WTC11 (cell line): ENCODE measurements at regions not wholly inside any gene's neighbourhood (a gene's known extent, or its start where the extent isn't known, plus 50 kb on each side); places are given as distances from the start of the nearest gene placed in this dataset.
A peak's percentile ranks its signal among the peaks of the same experiment; 100 is the strongest.

Source experiments
- ATAC-seq: fragments of 200-7000 bp; cut with Tn5 transposase; 2 replicates; pipeline ENCODE4 v1.10.0; 2021; ENCODE audit warnings: mild to moderate bottlenecking, moderate library complexity
- CTCF ChIA-PET: fragments of 300-600 bp; sonication (Branson Sonifier 250); formaldehyde crosslinking; loops from one replicate; lab custom pipeline; 2021; ENCODE audit warnings: antibody characterized with exemption; lab: Charles Lee
- POLR2A ChIA-PET: fragments of 350-600 bp; sonication (Branson Sonifier 250); formaldehyde crosslinking; loops from one replicate; lab custom pipeline; 2021; ENCODE audit warnings: antibody characterized with exemption; lab: Charles Lee
- DNase-seq: peaks from one replicate; pipeline ENCODE4 v3.0.0; 2021; ENCODE audit warnings: low spot score
- H3K27ac Mint-ChIP-seq: 2 replicates; pipeline ENCODE4 v1.8.0; 2021; ENCODE audit warnings: mixed read lengths
- H3K27me3 Mint-ChIP-seq: 2 replicates; pipeline ENCODE4 v1.8.0; 2021; ENCODE audit warnings: low read depth, mild to moderate bottlenecking, moderate library complexity, mixed read lengths
- H3K36me3 Mint-ChIP-seq: 2 replicates; pipeline ENCODE4 v1.8.0; 2021; ENCODE audit warnings: mixed read lengths
- H3K4me1 Mint-ChIP-seq: 2 replicates; pipeline ENCODE4 v1.8.0; 2022; ENCODE audit warnings: mixed read lengths
- H3K4me3 Mint-ChIP-seq: 2 replicates; pipeline ENCODE4 v1.8.0; 2021; ENCODE audit warnings: mild to moderate bottlenecking, moderate library complexity, mixed read lengths
- H3K9me3 Mint-ChIP-seq: 2 replicates; pipeline ENCODE4 v1.8.0; 2021; ENCODE audit warnings: mixed read lengths
- CREB1 ChIP-seq: sonication (generic); formaldehyde crosslinking; IDR thresholded peaks from 2 replicates; pipeline ENCODE4 v1.8.0; 2023; ENCODE audit warnings: mild to moderate bottlenecking, missing genetic modification reagents
- FOXK1 ChIP-seq: sonication (generic); formaldehyde crosslinking; IDR thresholded peaks from 2 replicates; pipeline ENCODE4 v1.8.0; 2022; ENCODE audit warnings: mild to moderate bottlenecking, moderate library complexity, missing genetic modification reagents
- GRHL2 ChIP-seq: fragments of 250-450 bp; sonication (Bioruptor Pico); IDR thresholded peaks from 2 replicates; pipeline ENCODE4 v1.8.0; 2022; ENCODE audit warnings: mild to moderate bottlenecking, moderate library complexity; ENCODE audit not compliant: insufficient replicate concordance, severe bottlenecking
- IRF1 ChIP-seq: sonication (generic); formaldehyde crosslinking; IDR thresholded peaks from 2 replicates; pipeline ENCODE4 v1.8.0; 2023; ENCODE audit warnings: missing genetic modification reagents
- JUN ChIP-seq: sonication (generic); formaldehyde crosslinking; IDR thresholded peaks from 2 replicates; pipeline ENCODE4 v1.8.0; 2023; ENCODE audit warnings: mild to moderate bottlenecking, missing genetic modification reagents
- SMAD4 ChIP-seq: sonication (generic); formaldehyde crosslinking; IDR thresholded peaks from 2 replicates; pipeline ENCODE4 v1.8.0; 2022; ENCODE audit warnings: mild to moderate bottlenecking, missing genetic modification reagents
- TCF7 ChIP-seq: sonication (generic); formaldehyde crosslinking; IDR thresholded peaks from 2 replicates; pipeline ENCODE4 v1.8.0; 2022; ENCODE audit warnings: mild to moderate bottlenecking, low read depth, missing genetic modification reagents, moderate library complexity
- ZNF121 ChIP-seq: sonication (generic); formaldehyde crosslinking; IDR thresholded peaks from 2 replicates; pipeline ENCODE4 v1.8.0; 2023; ENCODE audit warnings: missing genetic modification reagents
- ZNF219 ChIP-seq: sonication (generic); formaldehyde crosslinking; IDR thresholded peaks from 2 replicates; pipeline ENCODE4 v1.8.0; 2023; ENCODE audit warnings: missing genetic modification reagents, mild to moderate bottlenecking, borderline replicate concordance
- ZNF263 ChIP-seq: sonication (generic); formaldehyde crosslinking; IDR thresholded peaks from 2 replicates; pipeline ENCODE4 v1.8.1; 2022; ENCODE audit warnings: low read depth, mild to moderate bottlenecking, moderate library complexity, missing genetic modification reagents
- ZNF396 ChIP-seq: fragments of 250-450 bp; sonication (Bioruptor Pico); IDR thresholded peaks from 2 replicates; pipeline ENCODE4 v1.8.0; 2021; ENCODE audit warnings: mild to moderate bottlenecking, moderate library complexity, borderline replicate concordance
- TF ChIP-seq, protein P1 (sequence below): fragments of 200-600 bp; IDR thresholded peaks from 2 replicates; pipeline ENCODE4 v1.8.0; 2022; ENCODE audit warnings: antibody characterized with exemption
- TF ChIP-seq, protein P2 (sequence below): sonication (generic); formaldehyde crosslinking; IDR thresholded peaks from 2 replicates; pipeline ENCODE4 v1.8.0; 2022; ENCODE audit warnings: mild to moderate bottlenecking, missing genetic modification reagents
- TF ChIP-seq, protein P3 (sequence below): fragments of 250-450 bp; sonication (Bioruptor Pico); IDR thresholded peaks from 2 replicates; pipeline ENCODE4 v1.9.0; 2021; ENCODE audit warnings: mild to moderate bottlenecking
- TF ChIP-seq, protein P4 (sequence below): sonication (generic); formaldehyde crosslinking; IDR thresholded peaks from 2 replicates; pipeline ENCODE4 v1.8.1; 2022; ENCODE audit warnings: missing genetic modification reagents, borderline replicate concordance
- TF ChIP-seq, protein P5 (sequence below): sonication (generic); formaldehyde crosslinking; IDR thresholded peaks from 2 replicates; pipeline ENCODE4 v1.8.1; 2022; ENCODE audit warnings: mild to moderate bottlenecking, missing genetic modification reagents, moderate library complexity, borderline replicate concordance

DNA sequence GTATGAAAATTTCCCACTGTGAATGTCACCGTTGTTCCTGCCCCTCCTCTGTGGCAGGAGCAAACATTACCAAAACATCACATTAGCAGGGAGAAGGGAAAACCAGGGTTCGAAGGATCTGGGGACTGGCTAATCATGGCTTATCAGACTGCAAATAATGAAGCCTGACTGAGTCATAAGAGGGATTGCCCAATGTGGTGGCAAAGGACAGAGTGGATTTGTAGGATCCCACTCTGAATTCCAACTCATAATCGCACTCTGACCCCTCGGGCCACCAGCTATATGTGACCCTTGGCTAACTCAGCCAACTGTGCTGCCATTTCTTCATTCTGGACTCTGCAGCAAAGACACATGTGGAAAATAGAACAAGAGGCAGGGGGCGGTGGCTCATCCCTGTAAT is 347.3 kb upstream of the AUTS2 start:
- TF ChIP-seq, protein P1, sequence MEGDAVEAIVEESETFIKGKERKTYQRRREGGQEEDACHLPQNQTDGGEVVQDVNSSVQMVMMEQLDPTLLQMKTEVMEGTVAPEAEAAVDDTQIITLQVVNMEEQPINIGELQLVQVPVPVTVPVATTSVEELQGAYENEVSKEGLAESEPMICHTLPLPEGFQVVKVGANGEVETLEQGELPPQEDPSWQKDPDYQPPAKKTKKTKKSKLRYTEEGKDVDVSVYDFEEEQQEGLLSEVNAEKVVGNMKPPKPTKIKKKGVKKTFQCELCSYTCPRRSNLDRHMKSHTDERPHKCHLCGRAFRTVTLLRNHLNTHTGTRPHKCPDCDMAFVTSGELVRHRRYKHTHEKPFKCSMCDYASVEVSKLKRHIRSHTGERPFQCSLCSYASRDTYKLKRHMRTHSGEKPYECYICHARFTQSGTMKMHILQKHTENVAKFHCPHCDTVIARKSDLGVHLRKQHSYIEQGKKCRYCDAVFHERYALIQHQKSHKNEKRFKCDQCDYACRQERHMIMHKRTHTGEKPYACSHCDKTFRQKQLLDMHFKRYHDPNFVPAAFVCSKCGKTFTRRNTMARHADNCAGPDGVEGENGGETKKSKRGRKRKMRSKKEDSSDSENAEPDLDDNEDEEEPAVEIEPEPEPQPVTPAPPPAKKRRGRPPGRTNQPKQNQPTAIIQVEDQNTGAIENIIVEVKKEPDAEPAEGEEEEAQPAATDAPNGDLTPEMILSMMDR: no peak
- no peak for TF ChIP-seq ZNF396 (CRISPR knock-in tag)
- no peak for TF ChIP-seq ZNF263 (CRISPR knock-in tag)
- no peak for TF ChIP-seq FOXK1 (CRISPR knock-in tag)
- no peak for TF ChIP-seq SMAD4
- no peak for TF ChIP-seq TCF7 (CRISPR knock-in tag)
- TF ChIP-seq JUN: no peak
- no peak for TF ChIP-seq CREB1 (CRISPR knock-in tag)
- no peak for TF ChIP-seq ZNF219 (CRISPR knock-in tag)
- no peak for TF ChIP-seq GRHL2 (CRISPR knock-in tag)
- TF ChIP-seq ZNF121 (CRISPR knock-in tag): no peak
- TF ChIP-seq, protein P2, sequence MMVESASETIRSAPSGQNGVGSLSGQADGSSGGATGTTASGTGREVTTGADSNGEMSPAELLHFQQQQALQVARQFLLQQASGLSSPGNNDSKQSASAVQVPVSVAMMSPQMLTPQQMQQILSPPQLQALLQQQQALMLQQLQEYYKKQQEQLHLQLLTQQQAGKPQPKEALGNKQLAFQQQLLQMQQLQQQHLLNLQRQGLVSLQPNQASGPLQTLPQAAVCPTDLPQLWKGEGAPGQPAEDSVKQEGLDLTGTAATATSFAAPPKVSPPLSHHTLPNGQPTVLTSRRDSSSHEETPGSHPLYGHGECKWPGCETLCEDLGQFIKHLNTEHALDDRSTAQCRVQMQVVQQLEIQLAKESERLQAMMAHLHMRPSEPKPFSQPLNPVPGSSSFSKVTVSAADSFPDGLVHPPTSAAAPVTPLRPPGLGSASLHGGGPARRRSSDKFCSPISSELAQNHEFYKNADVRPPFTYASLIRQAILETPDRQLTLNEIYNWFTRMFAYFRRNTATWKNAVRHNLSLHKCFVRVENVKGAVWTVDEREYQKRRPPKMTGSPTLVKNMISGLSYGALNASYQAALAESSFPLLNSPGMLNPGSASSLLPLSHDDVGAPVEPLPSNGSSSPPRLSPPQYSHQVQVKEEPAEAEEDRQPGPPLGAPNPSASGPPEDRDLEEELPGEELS (CRISPR knock-in tag): no peak
- ATAC-seq (no peak), DNase-seq (no peak)
- H3K4me3 Mint-ChIP-seq: no peak overlapping the region
- H3K36me3 Mint-ChIP-seq: no peaks in the 10 kb centered on the region
- H3K9me3 Mint-ChIP-seq: peaks cover 6% of the 10 kb centered on the region
- no peak overlapping the region for H3K27ac Mint-ChIP-seq
- ChIA-PET POLR2A (no interaction called here), CTCF (no interaction called here)
- peaks cover 8% of the 10 kb centered on the region; the same call in 1 of the 2 replicates for H3K4me1 Mint-ChIP-seq
- peaks cover 98% of the 10 kb centered on the region for H3K27me3 Mint-ChIP-seq

GRCh38 chr7:69254643-69255042 is 343.6 kb upstream of the AUTS2 start:
- Mint-ChIP-seq H3K27ac (no peak overlapping the region), H3K27me3 (peaks cover 85% of the 10 kb centered on the region), H3K9me3 (peaks cover 6% of the 10 kb centered on the region), H3K4me3 (no peak overlapping the region), H3K36me3 (no peaks in the 10 kb centered on the region), H3K4me1 (peaks cover 6% of the 10 kb centered on the region; the same call in 1 of the 2 replicates)
- TF ChIP-seq, protein P3, sequence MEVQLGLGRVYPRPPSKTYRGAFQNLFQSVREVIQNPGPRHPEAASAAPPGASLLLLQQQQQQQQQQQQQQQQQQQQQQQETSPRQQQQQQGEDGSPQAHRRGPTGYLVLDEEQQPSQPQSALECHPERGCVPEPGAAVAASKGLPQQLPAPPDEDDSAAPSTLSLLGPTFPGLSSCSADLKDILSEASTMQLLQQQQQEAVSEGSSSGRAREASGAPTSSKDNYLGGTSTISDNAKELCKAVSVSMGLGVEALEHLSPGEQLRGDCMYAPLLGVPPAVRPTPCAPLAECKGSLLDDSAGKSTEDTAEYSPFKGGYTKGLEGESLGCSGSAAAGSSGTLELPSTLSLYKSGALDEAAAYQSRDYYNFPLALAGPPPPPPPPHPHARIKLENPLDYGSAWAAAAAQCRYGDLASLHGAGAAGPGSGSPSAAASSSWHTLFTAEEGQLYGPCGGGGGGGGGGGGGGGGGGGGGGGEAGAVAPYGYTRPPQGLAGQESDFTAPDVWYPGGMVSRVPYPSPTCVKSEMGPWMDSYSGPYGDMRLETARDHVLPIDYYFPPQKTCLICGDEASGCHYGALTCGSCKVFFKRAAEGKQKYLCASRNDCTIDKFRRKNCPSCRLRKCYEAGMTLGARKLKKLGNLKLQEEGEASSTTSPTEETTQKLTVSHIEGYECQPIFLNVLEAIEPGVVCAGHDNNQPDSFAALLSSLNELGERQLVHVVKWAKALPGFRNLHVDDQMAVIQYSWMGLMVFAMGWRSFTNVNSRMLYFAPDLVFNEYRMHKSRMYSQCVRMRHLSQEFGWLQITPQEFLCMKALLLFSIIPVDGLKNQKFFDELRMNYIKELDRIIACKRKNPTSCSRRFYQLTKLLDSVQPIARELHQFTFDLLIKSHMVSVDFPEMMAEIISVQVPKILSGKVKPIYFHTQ (CRISPR knock-in tag): no peak
- TF ChIP-seq IRF1: no peak
- TF ChIP-seq, protein P4, sequence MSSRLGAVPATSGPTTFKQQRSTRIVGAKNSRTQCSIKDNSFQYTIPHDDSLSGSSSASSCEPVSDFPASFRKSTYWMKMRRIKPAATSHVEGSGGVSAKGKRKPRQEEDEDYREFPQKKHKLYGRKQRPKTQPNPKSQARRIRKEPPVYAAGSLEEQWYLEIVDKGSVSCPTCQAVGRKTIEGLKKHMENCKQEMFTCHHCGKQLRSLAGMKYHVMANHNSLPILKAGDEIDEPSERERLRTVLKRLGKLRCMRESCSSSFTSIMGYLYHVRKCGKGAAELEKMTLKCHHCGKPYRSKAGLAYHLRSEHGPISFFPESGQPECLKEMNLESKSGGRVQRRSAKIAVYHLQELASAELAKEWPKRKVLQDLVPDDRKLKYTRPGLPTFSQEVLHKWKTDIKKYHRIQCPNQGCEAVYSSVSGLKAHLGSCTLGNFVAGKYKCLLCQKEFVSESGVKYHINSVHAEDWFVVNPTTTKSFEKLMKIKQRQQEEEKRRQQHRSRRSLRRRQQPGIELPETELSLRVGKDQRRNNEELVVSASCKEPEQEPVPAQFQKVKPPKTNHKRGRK (CRISPR knock-in tag): peak; percentile 79; the same call in 1 of the 2 replicates
- TF ChIP-seq, protein P5, sequence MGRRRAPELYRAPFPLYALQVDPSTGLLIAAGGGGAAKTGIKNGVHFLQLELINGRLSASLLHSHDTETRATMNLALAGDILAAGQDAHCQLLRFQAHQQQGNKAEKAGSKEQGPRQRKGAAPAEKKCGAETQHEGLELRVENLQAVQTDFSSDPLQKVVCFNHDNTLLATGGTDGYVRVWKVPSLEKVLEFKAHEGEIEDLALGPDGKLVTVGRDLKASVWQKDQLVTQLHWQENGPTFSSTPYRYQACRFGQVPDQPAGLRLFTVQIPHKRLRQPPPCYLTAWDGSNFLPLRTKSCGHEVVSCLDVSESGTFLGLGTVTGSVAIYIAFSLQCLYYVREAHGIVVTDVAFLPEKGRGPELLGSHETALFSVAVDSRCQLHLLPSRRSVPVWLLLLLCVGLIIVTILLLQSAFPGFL (CRISPR knock-in tag): no peak
- ATAC-seq (no peak), DNase-seq (no peak)
- CTCF ChIA-PET: no interaction called here
- POLR2A ChIA-PET: no interaction called here
